Transverse colon (tissue), 4 donors: ENCODE measurements at regions not wholly inside any gene's neighbourhood (a gene's known extent, or its start where the extent isn't known, plus 50 kb on each side); places are given as distances from the start of the nearest gene placed in this dataset.

ENCODE experiments used
- DNase-seq: peaks from one replicate; pipeline ENCODE4 v3.0.0-alpha.2; 2019
- H3K27ac ChIP-seq, 4 donors: fragments of 200-600 bp; sonication (generic); 2 replicates each; pipeline ENCODE4 v1.5.1; 2016 to 2018; ENCODE audit warnings: inconsistent platforms in 4 of 4
- H3K27me3 ChIP-seq: fragments of 200-600 bp; sonication (generic); 2 replicates; pipeline ENCODE4 v1.5.1; 2017; ENCODE audit warnings: inconsistent platforms
- H3K36me3 ChIP-seq, 4 donors: fragments of 200-600 bp; sonication (generic); 2 replicates each; pipeline ENCODE4 v1.5.1; 2017 to 2019; ENCODE audit warnings: inconsistent platforms in 4 of 4
- H3K4me1 ChIP-seq, 4 donors: fragments of 200-600 bp; sonication (generic); 2 replicates each; pipeline ENCODE4 v1.5.1; 2017 to 2020; ENCODE audit warnings: inconsistent platforms in 4 of 4
- H3K4me3 ChIP-seq, 4 donors: fragments of 200-600 bp; sonication (generic); 1 replicate in 1 of 4; 2 replicates in 3 of 4; pipeline versions ENCODE4 v1.5.1 to v1.6.1; 2017 to 2019; ENCODE audit warnings: inconsistent platforms in 4 of 4
- H3K9me3 ChIP-seq, 2 donors: fragments of 200-600 bp; sonication (generic); 2 replicates each; pipeline ENCODE4 v1.5.1; 2017 to 2019; ENCODE audit warnings: inconsistent platforms in 2 of 2
- CTCF ChIP-seq, 5 experiments: fragments of 200-600 bp in 3 of 5; fragments of 450-650 bp in 2 of 5; sonication (generic) in 3 of 5; IDR thresholded peaks; 1 replicate in 2 of 5; 2 replicates in 3 of 5; pipeline ENCODE4 v1.5.1; 2016 to 2017; ENCODE audit warnings: antibody characterized with exemption in 5 of 5, inconsistent platforms in 3 of 5, mild to moderate bottlenecking in 2 of 5, moderate library complexity in 1 of 5
- EP300 ChIP-seq: sonication (generic); formaldehyde crosslinking; IDR thresholded peaks from one replicate; pipeline ENCODE4 v1.6.1; 2017; ENCODE audit warnings: antibody characterized with exemption, low read depth
- POLR2A ChIP-seq: fragments of 450-650 bp; IDR thresholded peaks from one replicate; pipeline ENCODE4 v1.6.1; 2016; ENCODE audit warnings: antibody characterized with exemption, mild to moderate bottlenecking, moderate library complexity
- POLR2AphosphoS5 ChIP-seq, 3 donors: sonication (generic); formaldehyde crosslinking; IDR thresholded peaks; one replicate each; pipeline ENCODE4 v1.6.1; 2016; ENCODE audit warnings: antibody characterized with exemption in 3 of 3
- WGBS, 2 donors: methylation state at CpG; one replicate each; pipeline ENCODE4 v1.1.5; 2018; ENCODE audit warnings: low coverage in 1 of 2; 5-methylcytosine and 5-hydroxymethylcytosine counted together
- in situ Hi-C, 4 donors: fragments of 200-750 bp; cut with MboI; loops; one replicate each; pipeline versions ENCODE4 v1.15.0 to v1.15.1; 2017; ENCODE audit warnings: low sequenced_read_pairs in 3 of 4, low pct_ligation_motif_present in 1 of 4, low pct_unique_long_range_greater_than_20kb in 1 of 4
- intact Hi-C: fragments of 100-400 bp; cut with DNase I; formaldehyde crosslinking; loops from one replicate; pipeline ENCODE4 v1.15.1; 2023; ENCODE audit warnings: low total_unique reads

GRCh38 chr13:99800951-99801350, 170.6 kb downstream of the ZIC5 start:
- TF ChIP-seq POLR2A (no peak), POLR2AphosphoS5 (IDR thresholded peaks at IDR 0.05) (no peak), EP300 (no peak), CTCF (IDR thresholded peaks at IDR 0.05) (no peak)
- H3K4me3 ChIP-seq, result no peak overlapping the region
- intact Hi-C loops, result no loop called here
- no peak for DNase-seq
- H3K36me3 ChIP-seq, result no peaks in the 10 kb centered on the region
- WGBS, 2 donors, result 68 to 77% methylated on average over 4 of the region's 4 CpGs
- no peaks in the 10 kb centered on the region for H3K9me3 ChIP-seq
- H3K4me1 ChIP-seq, result no peaks in the 10 kb centered on the region
- in situ Hi-C loops, result no loop called here
- H3K27ac ChIP-seq, result no peak overlapping the region
- no peaks in the 10 kb centered on the region for H3K27me3 ChIP-seq

GRCh38 chr13:99800011-99800410, 171.6 kb downstream of the ZIC5 start:
- in situ Hi-C loops (no loop called here), intact Hi-C loops (no loop called here)
- Histone ChIP-seq H3K27ac (no peak overlapping the region), H3K36me3 (no peaks in the 10 kb centered on the region), H3K4me3 (no peak overlapping the region), H3K27me3 (no peaks in the 10 kb centered on the region), H3K4me1 (no peaks in the 10 kb centered on the region), H3K9me3 (no peaks in the 10 kb centered on the region)
- TF ChIP-seq CTCF (IDR thresholded peaks at IDR 0.05), result no peak
- TF ChIP-seq POLR2A, result no peak
- TF ChIP-seq EP300, result no peak
- TF ChIP-seq POLR2AphosphoS5 (IDR thresholded peaks at IDR 0.05), result no peak
- WGBS, 2 donors, result 94% methylated on average over 3 of the region's 3 CpGs; no CpG with 5 or more reads in 1 of the 2 donors
- DNase-seq, result no peak

GRCh38 chr13:99798756-99799155, 172.8 kb downstream of the ZIC5 start:
- 72% methylated on average over 4 of the region's 4 CpGs for WGBS, 2 donors
- TF ChIP-seq POLR2A, result no peak
- no peak for TF ChIP-seq CTCF (IDR thresholded peaks at IDR 0.05)
- no peak for TF ChIP-seq POLR2AphosphoS5 (IDR thresholded peaks at IDR 0.05)
- TF ChIP-seq EP300, result no peak
- in situ Hi-C loops (no loop called here), intact Hi-C loops (no loop called here)
- DNase-seq, result no peak
- Histone ChIP-seq H3K36me3 (no peaks in the 10 kb centered on the region), H3K27me3 (no peaks in the 10 kb centered on the region), H3K4me3 (no peak overlapping the region), H3K4me1 (no peaks in the 10 kb centered on the region), H3K9me3 (no peaks in the 10 kb centered on the region), H3K27ac (no peak overlapping the region)

GRCh38 chr13:99797691-99798090, 173.9 kb downstream of the ZIC5 start:
- WGBS, 2 donors, result 76% methylated on average over 2 of the region's 2 CpGs; no CpG with 5 or more reads in 1 of the 2 donors
- Histone ChIP-seq H3K4me1 (no peaks in the 10 kb centered on the region), H3K4me3 (no peak overlapping the region), H3K27ac (no peak overlapping the region), H3K9me3 (no peaks in the 10 kb centered on the region), H3K36me3 (no peaks in the 10 kb centered on the region), H3K27me3 (no peaks in the 10 kb centered on the region)
- in situ Hi-C loops (no loop called here), intact Hi-C loops (no loop called here)
- DNase-seq, result no peak
- TF ChIP-seq POLR2AphosphoS5 (IDR thresholded peaks at IDR 0.05) (no peak), CTCF (IDR thresholded peaks at IDR 0.05) (no peak), EP300 (no peak), POLR2A (no peak)
